A204.1 (cell line): ENCODE measurements at regions not wholly inside any gene's neighbourhood (a gene's known extent, or its start where the extent isn't known, plus 50 kb on each side); places are given as distances from the start of the nearest gene placed in this dataset.

Experiments
- FAIRE-seq: peaks from 2 replicates; lab custom pipeline; 2012; peaks lifted over from hg19 to GRCh38; lab: Jason Lieb, UNC

DNA sequence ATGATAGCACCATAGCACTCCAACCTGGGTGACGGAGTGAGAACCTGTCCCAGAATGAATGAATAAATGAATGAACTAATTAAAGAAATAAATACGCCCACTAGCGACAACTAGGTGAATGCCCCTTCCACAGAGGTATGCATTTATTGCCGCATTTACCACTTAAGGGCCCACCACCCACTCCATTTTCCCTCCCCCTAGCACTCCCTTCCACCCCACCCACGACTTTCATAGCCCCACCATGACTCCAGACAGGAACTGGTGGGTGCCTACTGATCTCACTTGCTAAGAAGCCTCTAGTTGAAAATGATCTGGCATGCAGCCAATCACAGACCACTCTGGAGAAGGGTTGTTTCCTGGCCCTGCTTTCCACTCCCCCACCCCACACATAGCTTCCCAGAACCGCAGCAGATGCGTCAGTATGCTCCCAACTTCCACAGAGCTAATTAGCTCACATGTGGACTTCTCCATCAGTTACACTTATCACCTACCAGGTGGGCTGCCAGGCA lies 167.6 kb downstream of the WT1 start:
- no peak for FAIRE-seq

DNA sequence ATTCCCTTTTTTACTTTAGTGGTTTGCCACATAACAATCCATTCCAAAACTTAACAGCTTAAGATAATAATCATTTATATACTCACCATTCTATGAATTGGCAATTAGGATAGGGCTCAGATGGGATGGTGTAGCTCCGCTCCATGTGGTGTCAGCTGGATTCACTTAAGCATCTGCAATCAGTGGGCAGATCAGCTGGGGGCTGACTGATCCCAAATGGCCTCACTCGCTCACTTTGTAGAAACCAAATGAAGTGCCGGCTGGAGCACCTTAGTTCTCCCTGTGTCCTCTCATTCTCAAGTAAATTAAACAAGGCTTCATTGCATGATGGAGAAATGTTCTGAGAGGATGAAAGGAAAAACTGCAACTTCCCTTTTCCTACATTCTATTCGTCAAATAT lies 161.4 kb downstream of the WT1 start:
- FAIRE-seq, result no peak

- no peak for FAIRE-seq
These were observed 155.7 kb downstream of the WT1 start for GRCh38 chr11:32279672-32280071.

GRCh38 chr11:32280339-32280738 lies 155.0 kb downstream of the WT1 start:
- no peak for FAIRE-seq

GRCh38 chr11:32288276-32288675 lies 147.1 kb downstream of the WT1 start:
- no peak for FAIRE-seq

DNA sequence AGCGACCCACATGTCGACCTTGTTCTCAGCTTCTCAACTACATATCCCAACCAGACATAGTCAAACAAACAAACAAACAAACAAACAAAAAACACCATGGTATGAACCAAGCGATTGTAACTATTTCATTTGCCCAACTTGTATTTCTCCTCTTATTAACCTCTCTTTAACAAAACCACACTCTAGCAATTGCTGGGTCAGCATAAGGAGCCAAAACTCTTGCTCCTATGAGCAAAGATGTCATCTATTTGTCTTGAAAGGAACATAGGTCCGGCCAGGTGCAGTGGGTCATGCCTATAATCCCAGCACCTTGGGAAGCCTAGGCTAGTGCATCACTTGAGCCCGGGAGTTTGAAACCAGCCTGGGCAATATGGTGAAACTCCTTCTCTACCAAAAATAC lies 145.6 kb downstream of the WT1 start:
- FAIRE-seq, result no peak

GRCh38 chr11:32290783-32291182 lies 144.6 kb downstream of the WT1 start:
- FAIRE-seq, result no peak

DNA sequence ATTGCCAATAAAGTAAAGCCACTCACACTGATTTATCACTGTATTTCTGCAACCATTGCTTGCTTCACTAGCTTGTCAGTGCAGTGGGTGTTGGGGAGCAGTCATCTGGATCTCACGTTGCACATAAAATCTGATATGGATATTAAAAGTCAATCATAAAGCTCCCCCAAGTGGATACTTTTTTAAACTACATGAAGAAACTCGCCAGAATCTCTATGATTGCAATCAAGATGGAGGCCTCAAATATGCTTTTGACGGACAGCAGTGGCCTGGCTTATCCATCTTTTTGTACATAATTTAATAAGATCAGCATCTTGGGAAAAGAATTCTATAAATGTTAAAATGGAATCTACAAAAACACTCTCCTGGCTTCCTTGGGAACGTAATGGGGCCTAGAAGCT lies 137.7 kb downstream of the WT1 start:
- peak; percentile 40 for FAIRE-seq

DNA sequence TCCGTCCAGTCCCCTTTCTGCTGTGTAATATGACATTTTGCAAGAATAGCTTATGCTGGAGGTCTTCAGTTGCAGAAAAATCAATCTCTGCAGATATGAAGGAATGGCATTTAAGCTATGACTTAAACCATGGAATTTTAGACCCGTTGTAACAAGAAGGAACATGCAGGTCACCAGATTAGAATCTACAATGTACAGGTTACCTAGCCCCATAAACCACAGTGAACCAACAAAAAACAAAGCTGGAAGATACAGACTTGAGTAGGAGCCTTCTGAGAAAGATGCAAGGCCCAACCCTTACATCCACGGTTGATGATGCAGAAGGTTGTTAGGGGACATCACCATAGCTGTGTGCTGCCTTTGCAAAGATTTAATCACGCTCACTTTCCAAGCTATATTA lies 132.5 kb downstream of the WT1 start:
- FAIRE-seq, result no peak

DNA sequence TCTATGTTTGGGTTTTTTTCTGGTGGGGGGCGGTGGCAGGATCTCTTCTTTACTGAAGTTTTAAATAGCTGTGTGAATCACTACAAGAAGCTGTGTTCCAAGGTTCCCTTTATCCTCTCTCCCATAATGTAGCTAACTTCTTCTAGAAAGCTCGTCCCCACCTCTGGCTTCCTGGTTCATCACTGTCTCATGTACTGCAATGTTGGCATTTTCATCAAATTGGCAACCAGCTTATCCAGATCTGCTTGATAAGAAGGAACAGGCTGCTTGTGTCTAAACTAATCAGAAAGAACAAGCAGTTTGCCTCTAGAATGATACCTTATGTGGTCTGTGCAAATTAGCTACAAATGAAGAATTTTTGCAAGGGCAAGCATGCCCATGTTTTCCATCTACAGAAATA lies 130.8 kb downstream of the WT1 start:
- FAIRE-seq, result no peak

GRCh38 chr11:32305460-32305859 lies 129.9 kb downstream of the WT1 start:
- no peak for FAIRE-seq

DNA sequence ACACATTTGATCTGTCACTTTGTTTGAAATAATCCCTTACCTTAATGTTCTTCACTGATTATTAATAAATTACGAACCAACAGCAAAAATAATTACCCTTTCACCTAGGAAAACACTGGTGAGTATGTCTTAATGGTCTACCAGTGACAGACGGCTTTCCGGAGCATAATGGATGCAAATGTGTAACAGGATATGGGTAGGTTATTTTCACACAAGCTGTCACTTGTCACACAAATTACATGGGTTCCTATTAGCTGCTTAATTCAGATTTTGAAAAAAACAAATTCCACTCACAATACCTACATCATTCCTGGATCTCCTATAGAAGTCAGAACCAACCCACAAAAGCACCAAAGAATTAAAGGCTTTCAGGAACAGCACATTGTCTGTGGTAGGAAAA lies 127.9 kb downstream of the WT1 start:
- FAIRE-seq, result no peak

DNA sequence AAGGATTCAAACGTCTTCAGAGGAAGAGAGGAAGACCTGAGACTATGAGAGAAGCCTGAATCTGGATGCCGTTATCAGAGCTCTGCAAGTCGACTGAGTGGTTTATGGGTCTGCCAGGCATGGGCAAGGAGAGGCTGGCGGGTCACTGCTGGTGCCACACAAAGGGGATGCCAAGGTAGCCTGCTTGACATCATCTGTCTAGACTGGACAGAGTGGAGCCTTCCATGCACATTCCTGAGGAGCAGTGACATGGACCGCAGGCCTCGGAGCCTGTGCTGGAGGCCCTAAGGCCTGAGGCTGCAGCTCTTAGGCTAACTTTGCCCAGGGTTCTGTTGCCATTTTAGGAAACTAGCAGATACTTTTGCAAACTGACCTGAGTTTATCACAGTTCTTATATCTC lies 127.4 kb downstream of the WT1 start:
- no peak for FAIRE-seq

- no peak for FAIRE-seq
These were observed 125.7 kb downstream of the WT1 start for GRCh38 chr11:32309530-32310213.

- no peak for FAIRE-seq
These were observed 125.1 kb downstream of the WT1 start for GRCh38 chr11:32310214-32310601.

- no peak for FAIRE-seq
These were observed 123.8 kb downstream of the WT1 start for GRCh38 chr11:32311346-32312065.

DNA sequence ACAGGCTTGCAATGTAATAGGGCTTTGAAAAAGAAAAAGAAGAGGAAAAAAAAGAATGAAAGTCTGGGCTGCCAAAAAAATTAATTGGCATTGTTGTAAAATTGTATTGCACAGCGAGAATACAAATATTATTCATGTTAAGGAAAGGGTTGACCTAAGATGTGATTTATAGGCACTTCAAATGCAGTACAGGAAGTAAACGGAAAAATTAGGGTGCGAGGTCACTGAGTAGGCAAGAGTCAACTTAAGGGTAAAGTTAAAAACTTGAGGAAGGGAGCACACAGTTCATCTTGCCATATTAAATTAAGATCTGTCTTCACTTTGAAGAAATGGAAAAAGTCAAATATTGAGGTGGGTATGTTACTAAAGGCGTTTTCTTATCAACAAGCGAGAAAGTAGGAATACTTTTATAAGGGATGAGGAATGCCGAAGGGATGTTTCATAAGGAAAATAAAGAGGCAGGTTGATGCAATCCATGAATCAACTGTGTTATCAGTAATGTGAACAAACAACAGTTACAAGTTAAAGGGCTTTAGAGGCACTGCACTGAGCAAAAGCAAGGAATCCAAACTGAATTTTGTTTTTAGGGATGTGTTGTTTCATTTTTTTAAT lies 123.0 kb downstream of the WT1 start:
- no peak for FAIRE-seq

DNA sequence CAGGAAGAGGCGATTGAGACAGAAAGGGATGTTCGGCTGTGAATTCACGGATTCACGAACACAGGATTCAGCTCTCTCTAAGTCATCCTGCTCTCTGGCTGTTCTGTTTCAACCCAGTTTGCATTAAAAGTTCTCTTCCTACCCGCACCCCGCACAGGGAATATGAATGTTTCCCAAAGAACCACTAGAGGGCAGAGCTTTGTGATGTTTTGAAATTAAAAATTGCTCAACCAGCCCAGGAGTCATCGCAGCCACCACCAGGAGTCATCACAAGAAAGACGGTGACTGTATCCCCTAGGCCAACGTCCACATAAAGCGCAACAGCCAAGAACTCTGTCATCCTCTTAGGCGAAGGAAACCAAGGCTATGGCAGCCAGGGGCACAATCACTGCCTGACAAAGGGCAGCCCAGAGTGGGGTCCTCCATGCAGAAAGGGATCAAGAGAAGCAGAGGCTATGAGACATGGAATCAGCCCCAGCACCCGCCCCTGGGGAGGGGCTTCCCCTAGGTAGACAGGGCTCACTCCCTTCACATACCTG lies 122.4 kb downstream of the WT1 start:
- peak; percentile 63 for FAIRE-seq

DNA sequence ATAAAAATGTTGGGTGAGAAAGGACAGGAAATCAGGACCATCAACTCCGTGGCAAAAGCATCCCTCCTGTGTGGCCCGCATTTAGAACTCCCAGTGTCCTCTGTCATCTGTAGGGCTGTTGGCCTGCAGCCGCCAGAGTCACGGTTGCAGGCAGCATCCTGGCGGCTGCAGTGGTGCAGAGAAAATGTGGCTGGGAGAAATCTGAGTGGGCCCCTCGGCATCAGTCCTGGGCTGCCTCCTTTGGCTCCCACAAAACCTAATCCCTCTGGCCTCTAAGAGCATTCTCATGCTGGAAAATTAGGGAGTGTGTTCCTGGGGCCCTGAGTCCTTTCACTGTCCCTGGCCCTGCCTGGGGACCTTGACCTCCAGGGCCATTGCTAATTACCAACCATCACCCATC lies 121.9 kb downstream of the WT1 start:
- FAIRE-seq, result no peak

- FAIRE-seq, result no peak
These were observed 120.2 kb downstream of the WT1 start for GRCh38 chr11:32315121-32315520.

GRCh38 chr11:32316232-32316631 lies 119.1 kb downstream of the WT1 start:
- no peak for FAIRE-seq

GRCh38 chr11:32316858-32317642 lies 118.3 kb downstream of the WT1 start:
- no peak for FAIRE-seq
